Inferior parietal cortex (tissue), 1 donor: ENCODE measurements at regions not wholly inside any gene's neighbourhood (a gene's known extent, or its start where the extent isn't known, plus 50 kb on each side); places are given as distances from the start of the nearest gene placed in this dataset.
A peak's percentile ranks its signal among the peaks of the same experiment; 100 is the strongest.

Experiments used
- DNase-seq: peaks from one replicate; pipeline ENCODE4 v3.0.0-alpha.2; 2016; ENCODE audit errors: extremely low spot score

GRCh38 chr18:24878289-24878688 is 417.9 kb downstream of the HRH4 start:
- DNase-seq = peak; percentile 86

- no peak for DNase-seq
These were observed 424.8 kb downstream of the HRH4 start for GRCh38 chr18:24885276-24885675.

- no peak for DNase-seq
These were observed 434.4 kb downstream of the HRH4 start for GRCh38 chr18:24894880-24895279.

GRCh38 chr18:24897461-24897860 is 437.0 kb downstream of the HRH4 start:
- DNase-seq = no peak

GRCh38 chr18:24910221-24910620 is 441.7 kb downstream of the ZNF521 start:
- DNase-seq = no peak

- DNase-seq = no peak
These were observed 438.3 kb downstream of the ZNF521 start for GRCh38 chr18:24913507-24914170.

- DNase-seq = no peak
These were observed 437.8 kb downstream of the ZNF521 start for GRCh38 chr18:24914171-24914525.

GRCh38 chr18:24914685-24915084 is 437.3 kb downstream of the ZNF521 start:
- DNase-seq = no peak

- no peak for DNase-seq
These were observed 436.4 kb downstream of the ZNF521 start for GRCh38 chr18:24915547-24915946.

- no peak for DNase-seq
These were observed 434.2 kb downstream of the ZNF521 start for GRCh38 chr18:24917767-24918166.

GRCh38 chr18:24918257-24918656 is 433.7 kb downstream of the ZNF521 start:
- DNase-seq = no peak

GRCh38 chr18:24919181-24919797 is 432.7 kb downstream of the ZNF521 start:
- DNase-seq = no peak

GRCh38 chr18:24922491-24922890 is 429.5 kb downstream of the ZNF521 start:
- no peak for DNase-seq

GRCh38 chr18:24923138-24923537 is 428.8 kb downstream of the ZNF521 start:
- no peak for DNase-seq

- DNase-seq = no peak
These were observed 427.8 kb downstream of the ZNF521 start for GRCh38 chr18:24924066-24924716.

GRCh38 chr18:24926649-24927048 is 425.3 kb downstream of the ZNF521 start:
- no peak for DNase-seq

GRCh38 chr18:24928301-24928878 is 423.6 kb downstream of the ZNF521 start:
- DNase-seq = no peak

- DNase-seq = no peak
These were observed 421.5 kb downstream of the ZNF521 start for GRCh38 chr18:24930478-24930877.

- DNase-seq = no peak
These were observed 421.0 kb downstream of the ZNF521 start for GRCh38 chr18:24930971-24931370.

- DNase-seq = no peak
These were observed 418.6 kb downstream of the ZNF521 start for GRCh38 chr18:24933345-24933744.

- DNase-seq = no peak
These were observed 417.6 kb downstream of the ZNF521 start for GRCh38 chr18:24934258-24934932.

- DNase-seq = no peak
These were observed 417.0 kb downstream of the ZNF521 start for GRCh38 chr18:24935008-24935407.
